C4-2B (cell line): ENCODE measurements at regions not wholly inside any gene's neighbourhood (a gene's known extent, or its start where the extent isn't known, plus 50 kb on each side); places are given as distances from the start of the nearest gene placed in this dataset.

ENCODE experiments used
- ZFX ChIP-seq: fragments of 450-650 bp; IDR thresholded peaks from 2 replicates; pipeline ENCODE4 v1.6.1; 2017
- TF ChIP-seq, protein P1 (sequence below): fragments of 450-650 bp; conservative IDR thresholded peaks from 2 replicates; pipeline ENCODE4 v1.5.1; 2017; ENCODE audit warnings: mild to moderate bottlenecking

GRCh38 chr10:105908701-105909100 lies 1255.8 kb downstream of the SORCS1 start:
- TF ChIP-seq, protein P1, sequence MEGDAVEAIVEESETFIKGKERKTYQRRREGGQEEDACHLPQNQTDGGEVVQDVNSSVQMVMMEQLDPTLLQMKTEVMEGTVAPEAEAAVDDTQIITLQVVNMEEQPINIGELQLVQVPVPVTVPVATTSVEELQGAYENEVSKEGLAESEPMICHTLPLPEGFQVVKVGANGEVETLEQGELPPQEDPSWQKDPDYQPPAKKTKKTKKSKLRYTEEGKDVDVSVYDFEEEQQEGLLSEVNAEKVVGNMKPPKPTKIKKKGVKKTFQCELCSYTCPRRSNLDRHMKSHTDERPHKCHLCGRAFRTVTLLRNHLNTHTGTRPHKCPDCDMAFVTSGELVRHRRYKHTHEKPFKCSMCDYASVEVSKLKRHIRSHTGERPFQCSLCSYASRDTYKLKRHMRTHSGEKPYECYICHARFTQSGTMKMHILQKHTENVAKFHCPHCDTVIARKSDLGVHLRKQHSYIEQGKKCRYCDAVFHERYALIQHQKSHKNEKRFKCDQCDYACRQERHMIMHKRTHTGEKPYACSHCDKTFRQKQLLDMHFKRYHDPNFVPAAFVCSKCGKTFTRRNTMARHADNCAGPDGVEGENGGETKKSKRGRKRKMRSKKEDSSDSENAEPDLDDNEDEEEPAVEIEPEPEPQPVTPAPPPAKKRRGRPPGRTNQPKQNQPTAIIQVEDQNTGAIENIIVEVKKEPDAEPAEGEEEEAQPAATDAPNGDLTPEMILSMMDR = no peak
- TF ChIP-seq ZFX = no peak
